ENCODE measurements at regions not wholly inside any gene's neighbourhood (a gene's known extent, or its start where the extent isn't known, plus 50 kb on each side); places are given as distances from the start of the nearest gene placed in this dataset.

DNA sequence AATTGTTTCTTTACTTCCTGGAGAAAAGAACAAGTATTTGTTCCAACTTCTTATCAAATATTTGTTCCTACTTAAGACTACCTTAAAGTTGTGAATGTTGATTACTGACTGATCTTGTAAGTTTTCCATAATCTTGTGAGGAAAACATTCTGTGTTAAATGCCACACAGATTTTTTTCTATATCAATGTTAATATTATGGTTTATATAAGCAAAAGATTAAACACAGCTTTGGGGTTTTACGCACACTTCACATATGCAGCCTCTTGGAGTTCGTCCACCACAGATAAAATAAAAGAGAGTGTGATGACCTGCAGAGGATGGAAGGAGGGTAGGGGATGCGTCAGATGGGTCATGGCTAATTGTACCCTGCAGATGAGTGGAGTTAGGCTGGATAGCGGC lies 780.0 kb upstream of the SALL3 start:
- TF ChIP-seq, protein P1, sequence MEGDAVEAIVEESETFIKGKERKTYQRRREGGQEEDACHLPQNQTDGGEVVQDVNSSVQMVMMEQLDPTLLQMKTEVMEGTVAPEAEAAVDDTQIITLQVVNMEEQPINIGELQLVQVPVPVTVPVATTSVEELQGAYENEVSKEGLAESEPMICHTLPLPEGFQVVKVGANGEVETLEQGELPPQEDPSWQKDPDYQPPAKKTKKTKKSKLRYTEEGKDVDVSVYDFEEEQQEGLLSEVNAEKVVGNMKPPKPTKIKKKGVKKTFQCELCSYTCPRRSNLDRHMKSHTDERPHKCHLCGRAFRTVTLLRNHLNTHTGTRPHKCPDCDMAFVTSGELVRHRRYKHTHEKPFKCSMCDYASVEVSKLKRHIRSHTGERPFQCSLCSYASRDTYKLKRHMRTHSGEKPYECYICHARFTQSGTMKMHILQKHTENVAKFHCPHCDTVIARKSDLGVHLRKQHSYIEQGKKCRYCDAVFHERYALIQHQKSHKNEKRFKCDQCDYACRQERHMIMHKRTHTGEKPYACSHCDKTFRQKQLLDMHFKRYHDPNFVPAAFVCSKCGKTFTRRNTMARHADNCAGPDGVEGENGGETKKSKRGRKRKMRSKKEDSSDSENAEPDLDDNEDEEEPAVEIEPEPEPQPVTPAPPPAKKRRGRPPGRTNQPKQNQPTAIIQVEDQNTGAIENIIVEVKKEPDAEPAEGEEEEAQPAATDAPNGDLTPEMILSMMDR (IDR thresholded peaks at IDR 0.05) = no peak
- no peak for TF ChIP-seq POLR2A (IDR thresholded peaks at IDR 0.05)
